Fibroblast of upper back skin (primary cell): ENCODE measurements at regions not wholly inside any gene's neighbourhood (a gene's known extent, or its start where the extent isn't known, plus 50 kb on each side); places are given as distances from the start of the nearest gene placed in this dataset.
A peak's percentile ranks its signal among the peaks of the same experiment; 100 is the strongest.

ENCODE experiments used
- DNase-seq: peaks from one replicate; pipeline ENCODE4 v3.0.0-alpha.2; 2013

DNA sequence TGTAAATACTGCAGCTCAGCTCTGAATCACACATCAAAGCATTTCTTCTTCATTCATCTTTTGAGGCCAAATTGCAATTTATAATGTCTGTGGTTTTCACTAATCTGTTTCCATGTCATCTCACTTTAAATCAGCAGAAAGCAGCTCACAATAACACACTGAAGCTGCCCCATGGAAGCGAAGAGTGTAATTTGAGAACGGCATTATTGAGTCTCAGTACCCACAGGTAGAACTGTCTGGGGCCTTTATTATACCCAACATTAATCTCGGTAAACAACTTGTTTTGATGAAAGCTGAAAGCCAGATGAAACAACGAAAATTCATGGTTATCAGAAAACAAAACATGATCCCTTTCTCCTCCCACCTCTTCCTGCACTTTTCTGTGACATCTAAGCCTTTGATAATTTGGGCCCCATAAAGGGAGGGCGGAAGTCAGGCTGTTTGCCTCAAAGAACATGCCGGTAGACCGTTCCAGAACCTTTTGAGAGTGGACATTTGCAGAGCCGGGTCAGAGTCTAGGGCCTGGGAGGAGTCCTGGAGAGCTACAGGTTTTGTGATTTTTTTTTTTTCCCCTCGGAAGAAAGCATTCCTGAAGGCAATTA is 68.2 kb upstream of the SESN3 start:
- peak; percentile 65 for DNase-seq

DNA sequence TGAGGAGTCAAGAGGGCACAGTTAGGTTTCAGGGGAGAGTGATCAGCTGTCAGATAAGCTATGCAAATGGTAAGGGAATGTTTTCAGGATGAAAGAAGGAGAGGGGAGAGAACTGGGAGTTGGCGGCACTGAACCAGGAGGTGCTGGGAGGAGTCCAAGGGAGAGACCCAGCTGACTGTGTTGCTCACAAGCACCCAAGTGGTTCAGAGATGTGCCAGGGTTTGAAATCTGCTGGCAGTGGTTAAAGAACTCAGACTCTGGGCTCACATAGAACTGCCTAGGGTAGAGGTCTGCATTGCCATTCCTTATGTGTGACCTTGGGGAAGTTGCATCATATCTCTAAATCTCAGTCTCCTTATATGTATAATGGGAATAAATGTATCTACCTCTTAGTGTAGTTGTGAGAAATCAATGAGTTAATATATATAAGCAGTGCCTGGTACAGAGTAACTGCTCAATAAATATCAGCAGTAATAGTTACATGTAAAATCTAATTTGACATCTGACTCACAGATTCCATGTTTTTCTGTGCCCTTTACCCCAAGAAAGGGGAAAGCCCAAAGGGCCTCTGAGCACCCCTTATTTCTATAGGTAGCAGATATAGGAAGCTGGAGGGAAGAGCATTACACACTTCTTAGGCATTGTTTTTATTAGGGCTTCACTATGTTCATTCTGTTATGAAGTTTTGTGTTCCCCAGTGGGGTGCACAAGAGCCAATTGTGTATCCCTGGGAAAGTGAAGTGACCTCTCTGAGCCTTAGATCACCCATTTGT is 66.9 kb upstream of the SESN3 start:
- no peak for DNase-seq

DNA sequence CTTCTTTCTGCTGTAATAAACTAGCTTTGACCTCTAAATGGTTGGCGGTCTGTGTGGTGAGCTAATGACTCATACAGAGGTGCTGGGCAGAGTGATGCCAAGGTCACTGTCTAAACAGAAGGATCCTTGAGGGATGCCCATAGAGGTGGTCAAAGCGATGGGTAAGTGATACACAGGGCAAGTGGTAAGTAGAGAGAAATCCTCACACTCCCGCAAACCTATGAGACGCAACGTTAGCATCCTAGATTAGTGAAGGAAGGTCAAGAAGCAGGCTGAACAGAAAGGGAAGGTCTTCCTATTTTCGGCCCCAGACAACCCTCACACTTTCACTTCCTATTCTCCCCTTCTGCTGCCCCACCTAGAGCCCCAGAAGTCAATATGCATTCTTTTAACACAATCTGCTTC is 65.6 kb upstream of the SESN3 start:
- no peak for DNase-seq

DNA sequence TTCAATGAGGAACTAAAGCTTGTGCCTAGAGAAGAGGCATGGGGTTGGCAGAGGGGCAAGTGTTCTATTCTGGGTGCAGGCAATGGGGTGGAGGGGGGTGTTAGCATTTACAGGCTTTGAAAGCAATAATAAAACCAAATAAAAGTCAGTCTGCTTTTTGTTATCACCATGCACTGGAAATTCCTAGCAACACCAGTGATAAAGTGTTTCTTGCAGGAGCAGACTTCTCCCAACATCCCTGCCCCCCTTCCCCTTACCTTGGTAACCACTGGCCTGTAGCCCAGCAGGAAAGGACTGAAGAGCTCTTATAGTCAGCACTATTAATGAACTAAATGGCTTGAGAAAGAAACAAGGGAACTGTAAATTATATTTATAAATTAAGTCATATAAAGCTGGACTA is 65.2 kb upstream of the SESN3 start:
- no peak for DNase-seq

DNA sequence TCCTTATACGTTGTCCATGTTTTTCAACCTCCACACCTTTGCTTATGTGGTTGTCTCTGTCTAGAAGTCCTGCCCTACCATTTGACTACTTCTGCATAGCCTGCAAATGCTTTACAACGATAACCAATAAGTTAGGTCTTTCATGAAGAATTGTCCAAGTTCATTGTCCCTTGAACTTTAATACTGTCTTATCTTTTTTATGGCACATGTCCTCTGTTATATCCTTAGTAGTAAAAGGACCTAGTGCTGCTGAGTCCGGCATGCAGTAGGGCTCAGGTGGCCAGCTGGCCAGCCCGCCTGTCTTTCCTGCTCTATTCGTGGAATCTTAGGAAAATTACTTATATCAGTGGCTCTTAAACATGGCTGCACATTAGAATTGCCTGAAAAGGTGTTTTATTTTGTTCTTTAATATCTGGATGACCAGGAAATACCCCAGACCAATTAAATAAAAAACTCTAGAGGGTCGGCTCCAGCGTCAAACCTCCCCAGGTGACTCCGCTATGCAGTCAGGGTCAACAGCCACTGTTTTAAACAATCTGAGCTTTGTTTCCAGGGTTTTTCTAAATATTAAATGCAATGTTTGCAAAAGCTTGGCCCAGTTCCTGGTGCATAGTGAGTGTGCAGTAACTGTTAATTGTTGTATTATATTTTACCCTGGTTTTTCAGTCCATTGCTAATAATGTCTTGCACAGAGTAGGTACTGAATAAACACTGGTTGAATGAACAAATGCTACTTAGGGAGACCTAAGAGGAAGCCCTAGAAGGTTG is 64.6 kb upstream of the SESN3 start:
- DNase-seq: no peak

DNA sequence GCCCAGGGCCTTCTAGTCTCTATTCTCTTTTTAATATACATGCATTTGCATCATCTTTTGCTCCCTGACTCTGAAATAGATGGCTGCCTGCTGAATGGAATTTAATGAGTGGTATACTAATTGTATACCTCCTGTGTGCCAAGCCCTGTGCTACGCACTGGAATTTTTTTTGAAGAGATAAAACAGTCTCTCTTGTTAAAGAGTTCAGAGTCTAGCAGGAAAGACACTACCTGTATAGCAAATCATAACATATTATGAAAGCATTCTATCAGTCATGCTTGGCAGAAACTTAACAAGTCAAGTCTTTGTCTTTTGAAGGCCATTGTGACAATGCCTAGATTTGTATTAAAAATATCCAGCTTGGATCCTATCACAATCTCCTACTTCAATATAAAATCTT is 63.7 kb upstream of the SESN3 start:
- no peak for DNase-seq

DNA sequence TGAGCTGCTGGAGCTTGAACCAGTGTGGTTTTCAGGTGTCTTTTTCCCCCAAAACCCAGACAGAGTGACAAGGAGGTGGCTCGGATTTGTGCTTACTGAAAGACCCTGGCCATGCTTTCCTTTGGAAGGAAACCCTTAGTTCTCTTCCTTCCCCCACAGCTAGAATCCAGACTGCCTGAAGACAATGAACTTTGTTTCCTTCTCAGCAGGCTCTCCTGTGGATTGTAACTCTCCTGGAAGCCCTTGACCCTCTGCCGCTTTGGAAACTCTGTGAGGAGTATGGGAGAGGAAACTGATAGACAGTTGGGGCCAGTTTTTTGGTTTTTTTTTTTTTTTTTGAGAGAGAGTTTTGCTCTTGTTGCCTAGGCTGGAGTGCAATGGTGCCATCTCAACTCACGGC is 62.1 kb upstream of the SESN3 start:
- DNase-seq: no peak

DNA sequence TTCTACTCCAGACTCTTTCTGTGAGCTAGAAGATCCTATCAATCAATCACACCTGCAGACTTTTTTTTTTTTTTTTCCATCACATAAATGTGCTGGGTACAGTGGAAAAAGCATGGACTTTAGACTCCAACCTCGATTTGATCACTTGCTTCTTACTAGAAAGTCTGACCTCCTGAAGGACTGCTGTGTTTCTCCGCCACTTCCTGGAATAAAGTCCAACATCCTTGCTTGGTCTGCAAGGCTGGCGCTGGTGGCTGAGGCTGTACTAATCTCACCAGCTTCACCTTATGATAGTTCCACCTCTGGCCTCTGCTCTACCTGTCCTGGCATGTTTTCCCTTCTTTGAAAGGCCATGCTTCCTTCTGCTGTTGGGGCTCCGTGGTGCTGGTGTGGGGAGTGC is 60.9 kb upstream of the SESN3 start:
- DNase-seq: no peak

DNA sequence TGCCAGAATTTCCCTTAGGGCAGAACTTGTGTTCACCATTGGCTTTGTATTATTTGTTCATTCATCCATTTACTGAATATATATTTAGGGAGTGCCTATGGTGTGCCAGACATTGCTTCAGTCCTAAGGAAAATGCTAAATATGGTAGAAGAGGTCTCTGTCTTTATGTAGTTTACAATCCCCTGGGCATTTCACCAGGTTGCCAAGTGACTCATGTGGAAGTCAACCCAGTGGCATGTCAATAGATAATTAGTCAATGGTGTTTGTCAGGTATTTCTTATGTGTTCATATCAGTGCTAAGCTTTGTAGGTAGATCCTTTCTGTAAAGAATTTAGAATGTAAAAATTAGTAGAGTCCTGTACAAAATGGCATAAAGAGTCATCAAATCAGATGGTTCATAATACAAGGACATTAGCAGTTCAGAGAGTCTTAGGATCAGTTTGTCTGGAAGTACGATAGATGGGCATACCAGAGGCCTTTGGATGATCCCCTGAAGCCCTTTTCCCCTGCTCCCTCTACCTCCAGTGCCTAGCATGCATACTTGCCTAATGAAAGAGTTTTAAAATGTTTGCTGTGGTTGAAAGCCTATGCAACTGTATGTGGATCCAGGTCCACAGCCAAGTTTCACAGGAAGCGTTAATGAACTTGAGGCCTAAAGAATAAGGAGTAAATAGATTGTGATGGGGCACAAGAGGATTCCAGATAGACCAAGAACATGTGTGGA is 58.5 kb upstream of the SESN3 start:
- peak; percentile 33 for DNase-seq

DNA sequence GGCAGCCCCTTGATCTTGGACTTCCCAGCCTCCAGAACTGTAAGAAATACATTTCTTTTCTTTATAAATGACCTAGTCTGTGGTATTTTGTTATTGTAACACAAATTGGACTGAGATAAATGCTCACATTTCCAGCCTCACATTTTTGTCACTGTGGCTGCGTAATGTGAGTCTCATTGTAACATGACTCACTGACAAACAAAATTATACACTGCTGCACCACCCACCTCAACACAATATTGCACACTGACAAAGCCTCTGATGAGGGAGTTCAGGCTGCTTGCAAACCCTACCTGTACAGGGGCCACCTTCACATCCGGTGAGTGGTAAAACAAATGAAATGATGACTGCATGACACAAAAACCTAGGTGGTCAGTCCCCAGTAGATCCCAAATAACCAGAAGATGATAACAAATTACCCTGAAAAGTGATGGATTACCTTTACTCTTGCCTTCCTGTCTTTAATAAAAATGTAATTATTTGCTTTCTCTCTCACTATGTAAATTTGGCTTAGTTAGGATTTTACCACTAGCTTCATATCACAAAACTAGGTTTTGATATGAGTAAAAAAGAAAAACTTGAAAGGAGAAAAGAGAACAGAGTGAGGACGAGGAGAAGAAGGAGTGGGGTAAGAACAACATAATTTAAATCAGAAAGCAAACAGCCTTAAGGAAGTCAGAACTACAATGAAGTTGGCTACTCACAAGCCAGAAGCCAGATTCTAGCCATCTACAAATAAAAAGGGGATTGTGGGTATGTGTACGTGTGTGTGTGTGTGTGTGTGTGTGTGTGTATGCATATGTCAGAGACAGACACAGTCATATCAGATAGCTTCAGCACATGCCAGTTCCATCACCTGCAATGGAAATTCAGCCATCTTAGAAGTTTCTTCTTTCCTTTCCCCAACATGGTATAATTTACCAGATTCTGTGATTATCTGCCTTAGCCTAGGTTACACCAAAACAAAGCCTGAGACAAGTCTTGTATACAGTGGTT is 53.4 kb upstream of the SESN3 start:
- no peak for DNase-seq

DNA sequence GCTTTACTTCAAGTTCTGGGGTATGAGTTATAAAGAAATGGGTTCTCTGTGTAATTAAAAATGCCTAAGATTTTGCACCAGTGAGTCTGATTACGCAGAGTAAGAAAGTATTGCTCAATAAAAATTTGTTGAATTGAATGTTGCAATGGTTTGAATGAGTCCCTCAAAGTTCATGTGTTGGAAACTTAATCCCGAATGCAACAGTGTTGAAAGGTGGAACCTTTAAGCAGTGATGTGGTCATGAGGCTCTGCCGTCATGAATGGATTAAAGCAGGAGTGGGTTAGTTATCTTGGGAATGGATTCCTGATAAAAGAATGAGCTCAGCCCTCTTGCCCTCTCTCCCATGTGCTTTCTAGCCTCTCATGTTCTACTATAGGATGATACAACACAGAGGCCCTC is 52.6 kb upstream of the SESN3 start:
- DNase-seq: no peak

DNA sequence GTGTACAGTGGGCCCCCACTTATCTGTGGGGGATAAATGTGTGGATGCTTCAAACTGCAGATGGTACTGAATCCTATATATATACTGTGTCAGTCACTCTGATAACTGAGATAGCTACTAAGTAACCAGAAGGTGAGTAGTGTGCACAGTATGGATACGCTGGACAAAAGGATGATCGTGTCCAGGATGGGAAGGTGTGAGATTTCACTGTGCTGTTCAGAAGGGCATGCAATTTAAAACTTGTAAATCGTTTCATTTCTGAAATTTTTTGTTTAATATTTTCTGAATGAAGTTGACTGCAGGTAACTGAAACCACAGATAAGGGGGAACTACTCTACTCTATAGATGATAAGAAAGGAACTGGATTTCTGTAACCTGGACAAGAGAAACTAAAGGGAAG is 52.1 kb upstream of the SESN3 start:
- DNase-seq: no peak

DNA sequence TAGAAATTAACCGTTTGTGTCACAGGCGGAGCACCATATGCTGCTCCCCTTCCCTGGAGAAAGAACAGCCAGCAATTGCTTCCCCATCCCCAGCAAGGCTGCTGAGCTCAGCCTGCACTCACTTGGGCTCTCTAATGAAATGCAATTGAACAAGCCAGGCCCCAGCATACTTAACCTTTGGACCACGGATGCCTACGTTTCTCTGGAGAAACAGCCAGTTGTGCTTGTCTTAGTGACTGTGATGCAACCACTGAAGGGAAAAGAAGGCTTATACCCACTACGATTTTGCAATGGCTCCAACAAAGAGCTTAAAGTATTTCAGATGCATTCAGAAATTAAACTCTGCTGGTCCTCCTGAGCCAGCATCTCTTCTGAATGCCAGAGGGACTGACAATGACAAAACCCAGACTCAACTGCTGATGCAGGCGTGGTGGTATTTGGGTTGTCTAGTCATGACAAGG is 51.3 kb upstream of the SESN3 start:
- no peak for DNase-seq
